HG02970 (cell line): ENCODE measurements at regions not wholly inside any gene's neighbourhood (a gene's known extent, or its start where the extent isn't known, plus 50 kb on each side); places are given as distances from the start of the nearest gene placed in this dataset.

Experiments used
- ATAC-seq: cut with Tn5 transposase; IDR thresholded peaks from one replicate; pipeline ENCODE4 v1.9.1; 2021; ENCODE audit warnings: mild to moderate bottlenecking, moderate library complexity, moderate number of reproducible peaks; ENCODE audit not compliant: unreplicated experiment, low FRiP score

DNA sequence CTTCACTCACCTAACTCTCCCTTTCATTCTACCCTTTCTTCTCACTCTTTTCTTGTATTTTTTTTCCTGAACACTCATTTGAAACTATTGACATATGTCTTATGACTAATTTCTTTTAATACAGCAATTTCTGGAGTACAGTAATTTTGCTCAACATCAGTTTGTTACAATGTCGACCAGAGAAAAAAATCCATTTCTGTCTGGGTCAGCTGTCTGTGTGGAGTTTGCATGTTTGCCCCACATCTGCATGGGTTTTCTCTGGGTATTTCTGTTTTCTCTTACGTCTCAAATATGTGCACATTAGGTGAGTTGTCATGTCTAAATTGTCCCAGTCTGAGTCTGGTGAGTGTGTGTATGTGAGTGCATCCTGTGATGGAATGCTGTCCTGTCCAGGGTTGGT, 294.8 kb downstream of the HS3ST1 start:
- ATAC-seq = no peak

DNA sequence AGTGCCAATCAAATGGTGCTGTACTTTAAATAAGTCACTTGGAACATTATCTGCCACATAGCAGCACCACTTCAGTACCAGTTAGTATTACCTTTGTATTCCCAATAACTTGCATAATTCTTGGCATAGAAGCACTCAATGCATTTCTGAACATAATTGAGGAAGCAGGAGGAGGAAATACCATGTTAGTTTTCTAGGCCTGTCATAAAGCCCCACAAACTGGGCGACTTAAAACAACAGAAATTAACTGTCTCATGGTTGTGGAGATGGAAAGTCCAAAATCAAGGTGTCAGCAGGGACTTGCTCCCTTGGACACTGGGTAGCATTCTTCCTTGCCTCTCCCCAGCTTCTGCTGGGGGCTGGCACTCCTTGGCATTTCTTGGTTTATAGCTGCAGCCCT, 296.2 kb downstream of the HS3ST1 start:
- no peak for ATAC-seq

DNA sequence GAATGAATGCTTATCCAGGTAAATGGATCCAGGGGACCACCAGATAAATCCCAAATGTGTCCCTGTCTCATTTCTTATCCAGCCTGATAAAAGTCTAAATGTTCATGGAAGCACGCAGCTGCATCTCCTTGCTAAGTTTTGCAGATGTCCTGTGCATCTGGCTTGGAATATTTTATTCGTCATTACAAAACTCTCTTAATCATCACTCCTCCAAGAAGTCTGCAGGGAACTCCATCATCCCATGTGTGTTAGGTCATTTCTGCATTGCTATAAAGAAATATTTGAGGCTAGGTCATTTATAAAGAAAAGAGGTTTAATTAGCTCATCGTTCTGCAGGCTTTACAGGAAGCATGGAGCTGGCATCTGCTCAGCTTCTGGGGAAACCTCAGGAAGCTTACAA, 297.2 kb downstream of the HS3ST1 start:
- no peak for ATAC-seq

DNA sequence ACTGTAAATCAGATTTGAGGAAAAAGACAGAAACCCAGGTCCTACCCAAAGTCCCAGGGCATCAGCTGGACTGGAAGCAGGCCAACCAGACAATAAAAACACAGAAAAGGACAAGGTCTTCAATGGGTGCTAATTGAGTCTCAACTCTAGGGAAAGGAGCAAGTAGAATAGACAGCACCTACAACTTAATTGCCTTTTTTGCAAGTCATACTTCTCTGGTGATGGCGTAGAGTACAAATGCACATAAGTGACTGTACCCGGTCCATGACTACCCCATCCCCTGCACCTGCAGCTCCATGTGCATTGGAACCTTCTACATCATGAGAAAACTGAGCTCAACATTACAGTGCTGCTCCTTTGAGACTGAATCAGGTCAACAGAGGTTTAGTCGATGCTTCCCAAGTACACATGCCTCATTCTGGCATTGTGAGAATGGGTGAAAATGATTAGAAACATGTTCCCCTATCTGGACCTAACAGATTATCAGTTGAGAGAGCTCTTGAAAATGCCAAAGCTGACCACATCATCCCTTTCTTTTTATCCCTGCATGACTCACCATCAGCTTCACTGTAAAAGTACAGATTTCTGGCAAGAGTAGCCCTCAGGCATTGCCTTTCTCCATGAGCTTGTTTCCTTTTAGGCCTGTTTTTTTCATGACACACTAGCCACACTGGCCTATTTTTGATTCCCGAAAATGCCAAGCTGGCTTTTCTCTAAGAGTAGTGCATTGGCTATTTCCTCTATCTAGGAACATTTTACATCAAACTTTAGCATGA, 298.3 kb downstream of the HS3ST1 start:
- ATAC-seq = no peak

- ATAC-seq = no peak
Measured at GRCh38 chr4:11120435-11120834, 308.3 kb downstream of the HS3ST1 start.

DNA sequence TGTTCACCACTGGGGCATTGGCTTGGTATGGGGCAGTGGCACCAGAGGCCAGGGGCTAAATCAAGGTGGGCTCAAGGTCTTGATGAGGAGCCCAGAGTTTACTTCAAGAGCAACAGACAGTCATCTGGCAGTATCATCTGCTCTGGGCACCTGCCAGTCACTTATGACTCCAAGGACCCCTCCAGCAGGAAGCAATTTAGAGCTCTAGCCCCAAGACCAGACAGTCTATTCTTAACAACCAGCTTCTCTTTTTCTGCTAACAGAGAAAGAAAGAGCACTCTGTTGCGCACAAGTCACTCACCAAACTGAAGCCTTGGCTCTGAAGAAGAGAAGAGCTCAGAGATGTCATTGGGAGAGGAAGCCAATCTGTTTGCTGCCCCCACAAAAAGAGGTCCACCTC, 309.2 kb downstream of the HS3ST1 start:
- no peak for ATAC-seq

- ATAC-seq = no peak
Measured at GRCh38 chr4:11118513-11118912, 310.2 kb downstream of the HS3ST1 start.

DNA sequence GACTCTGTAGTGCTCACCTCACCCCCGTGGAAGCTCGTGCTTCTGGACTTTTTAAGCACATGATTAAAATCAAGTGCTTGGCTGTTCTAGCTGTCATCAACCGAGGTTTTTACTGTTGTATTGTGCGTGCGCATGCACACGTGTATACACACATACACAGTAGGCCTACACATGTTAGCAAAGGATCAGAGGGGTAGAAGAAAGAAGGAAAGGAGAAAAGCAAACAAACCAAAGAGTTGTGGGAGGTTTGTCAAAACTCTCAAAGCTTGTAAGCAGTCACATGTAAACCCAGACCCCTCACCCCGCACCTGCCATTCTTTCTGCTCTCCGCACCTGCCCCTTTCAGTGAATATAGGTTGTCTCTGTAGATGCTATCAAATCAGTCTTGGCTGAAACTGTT, 311.8 kb downstream of the HS3ST1 start:
- no peak for ATAC-seq

GRCh38 chr4:11111876-11112275, 316.8 kb downstream of the HS3ST1 start:
- ATAC-seq = no peak

DNA sequence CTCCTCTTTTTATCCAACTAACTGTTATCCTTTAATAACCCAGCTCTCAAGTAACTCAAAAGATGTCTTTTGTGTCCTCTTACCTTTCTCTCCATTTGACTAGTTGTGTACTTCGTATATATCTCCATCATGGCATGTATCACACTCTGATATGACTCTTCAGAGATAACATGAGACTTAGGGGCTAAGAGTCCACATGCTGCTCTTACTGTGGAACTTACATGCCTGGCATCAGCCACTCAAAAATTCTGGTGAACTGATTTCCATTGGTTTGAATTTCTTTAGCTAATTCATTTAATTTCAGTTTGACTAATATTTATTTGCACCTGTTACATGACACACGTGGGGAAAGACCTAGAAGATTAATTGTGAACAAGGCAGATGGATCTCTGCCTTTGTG, 317.3 kb downstream of the HS3ST1 start:
- no peak for ATAC-seq

DNA sequence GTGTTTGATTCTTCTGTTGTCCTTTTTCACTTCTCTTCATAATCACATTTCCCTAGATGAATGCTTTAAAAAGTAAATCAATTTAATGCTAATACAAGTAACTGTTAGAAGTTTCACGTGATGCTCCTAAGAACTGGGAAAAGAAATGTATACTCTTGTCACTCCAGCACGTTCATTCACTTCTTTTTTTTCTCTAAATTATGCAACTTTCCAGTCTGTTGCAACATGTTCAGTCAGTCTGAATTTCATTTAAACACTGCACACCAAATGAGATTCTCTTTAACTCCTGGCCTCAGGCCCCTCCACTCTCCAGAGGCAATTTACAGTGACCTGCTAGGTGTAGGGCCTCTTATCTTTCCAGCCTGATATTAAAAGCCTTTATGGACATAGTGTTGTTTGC, 321.9 kb downstream of the HS3ST1 start:
- ATAC-seq = no peak

DNA sequence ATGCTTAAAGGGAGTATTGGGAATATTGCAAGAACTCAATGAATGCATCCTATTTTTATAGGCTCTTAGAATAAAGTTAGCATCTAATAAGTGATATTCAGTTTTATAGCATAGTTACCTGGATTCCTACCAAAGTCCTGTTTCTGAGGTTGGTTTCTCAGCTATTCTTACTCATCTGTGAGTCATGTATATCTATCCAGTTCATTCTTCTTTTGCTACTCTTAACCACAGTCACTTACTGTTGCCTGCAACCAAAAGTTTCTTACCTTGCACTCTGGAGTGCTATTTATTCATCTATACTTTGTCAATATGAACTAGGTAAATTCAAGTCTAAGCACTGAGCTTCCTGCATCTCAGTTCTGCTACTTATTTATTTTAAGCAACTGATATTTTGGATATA, 322.5 kb downstream of the HS3ST1 start:
- no peak for ATAC-seq

DNA sequence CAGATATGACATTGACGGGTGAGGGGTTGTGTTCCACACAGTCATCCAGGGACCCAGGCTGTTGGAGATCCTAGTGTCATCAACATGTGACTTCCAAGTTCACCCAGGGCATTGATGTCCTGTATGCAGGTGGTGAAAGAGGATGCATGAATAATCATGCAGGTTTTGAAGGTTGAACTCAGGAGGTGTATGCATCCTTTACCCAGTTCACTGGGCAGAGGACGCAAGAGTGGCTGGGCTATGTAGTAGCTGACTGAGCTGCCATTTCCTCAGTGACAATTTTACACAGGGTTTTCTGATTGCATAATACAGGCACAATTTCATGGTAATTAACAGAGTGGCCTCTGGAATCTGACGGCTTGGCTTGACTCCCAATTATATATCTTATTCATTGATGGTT, 323.0 kb downstream of the HS3ST1 start:
- ATAC-seq = no peak

DNA sequence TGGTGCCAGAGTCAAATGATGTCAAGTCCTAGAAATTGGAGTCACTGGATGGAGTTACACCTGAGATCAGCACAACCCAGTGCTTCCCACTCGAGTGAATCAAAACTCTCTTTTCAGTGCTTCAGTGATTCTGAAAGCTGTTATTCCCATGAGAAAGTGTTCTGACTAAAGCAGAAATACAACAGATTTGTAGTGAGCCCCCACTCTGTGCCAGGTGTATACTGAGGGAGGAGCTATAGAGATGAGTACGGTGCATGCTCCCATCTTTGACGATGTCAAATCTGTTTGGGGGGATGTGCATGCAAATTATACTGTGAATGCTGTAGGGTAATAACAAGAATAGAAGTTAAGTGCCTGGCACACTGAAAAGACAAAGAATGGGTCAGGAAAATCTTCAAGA, 330.2 kb downstream of the HS3ST1 start:
- no peak for ATAC-seq

GRCh38 chr4:11097725-11098124, 331.0 kb downstream of the HS3ST1 start:
- no peak for ATAC-seq

- no peak for ATAC-seq
Measured at GRCh38 chr4:11081006-11081405, 347.7 kb downstream of the HS3ST1 start.

DNA sequence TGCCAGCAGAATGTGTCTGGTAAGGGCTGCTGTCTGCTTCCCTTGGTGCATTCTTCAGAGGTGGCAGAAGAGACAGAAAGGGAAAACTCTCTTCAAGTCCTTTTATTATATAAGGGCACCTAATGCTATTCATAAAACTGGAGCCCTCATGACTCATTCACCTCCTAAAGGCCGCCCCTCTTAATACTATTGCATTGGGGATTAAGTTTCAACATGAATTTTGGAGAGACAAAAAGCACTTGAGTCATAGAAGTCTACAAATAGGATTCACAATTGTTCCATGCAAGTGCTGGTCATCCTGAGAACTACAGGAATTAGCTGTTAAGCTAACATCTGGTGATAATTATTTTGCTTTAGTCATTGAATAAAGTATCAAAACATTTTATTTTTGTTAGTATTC, 349.5 kb downstream of the HS3ST1 start:
- ATAC-seq = no peak

GRCh38 chr4:11074581-11075241, 354.0 kb downstream of the HS3ST1 start:
- no peak for ATAC-seq

DNA sequence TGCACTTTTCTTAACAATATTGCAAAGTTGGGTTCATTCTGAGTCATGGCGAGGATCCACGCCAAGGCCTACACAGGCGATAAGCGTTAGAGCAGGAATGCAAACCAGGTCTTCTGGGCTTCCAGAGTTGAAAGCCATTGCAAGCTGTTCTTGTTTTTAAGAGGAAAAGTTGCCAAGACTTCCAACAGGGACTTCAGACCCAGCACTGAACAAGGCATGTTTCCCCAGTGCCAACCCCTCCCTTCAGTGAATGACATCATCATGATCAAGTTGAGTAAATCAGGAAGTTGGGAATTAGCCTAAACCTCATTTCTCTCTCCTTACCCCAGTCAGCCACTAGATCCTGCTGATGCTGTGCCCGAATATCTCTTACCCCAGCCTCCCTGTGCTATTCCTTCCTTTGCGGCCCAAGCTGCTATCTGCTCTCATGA, 355.1 kb downstream of the HS3ST1 start:
- ATAC-seq = no peak

DNA sequence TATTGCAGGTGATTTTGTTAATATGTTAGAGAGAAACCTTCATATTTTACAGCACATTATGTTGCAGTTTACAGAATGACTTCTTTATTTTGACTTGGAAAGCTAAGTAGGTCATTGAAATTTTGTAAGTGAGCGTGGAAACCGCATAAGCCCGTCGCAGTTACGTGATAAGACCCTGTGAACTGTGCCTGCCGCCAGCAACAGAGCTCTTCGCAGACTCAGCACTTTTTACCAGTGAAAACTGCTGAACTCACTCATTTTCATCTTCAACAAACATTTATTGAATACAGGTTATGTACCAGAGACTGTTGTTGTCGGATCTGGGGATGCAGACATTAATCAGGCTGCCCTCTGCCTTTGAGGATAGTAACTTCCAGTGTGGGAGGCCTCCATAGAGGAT, 355.7 kb downstream of the HS3ST1 start:
- no peak for ATAC-seq

DNA sequence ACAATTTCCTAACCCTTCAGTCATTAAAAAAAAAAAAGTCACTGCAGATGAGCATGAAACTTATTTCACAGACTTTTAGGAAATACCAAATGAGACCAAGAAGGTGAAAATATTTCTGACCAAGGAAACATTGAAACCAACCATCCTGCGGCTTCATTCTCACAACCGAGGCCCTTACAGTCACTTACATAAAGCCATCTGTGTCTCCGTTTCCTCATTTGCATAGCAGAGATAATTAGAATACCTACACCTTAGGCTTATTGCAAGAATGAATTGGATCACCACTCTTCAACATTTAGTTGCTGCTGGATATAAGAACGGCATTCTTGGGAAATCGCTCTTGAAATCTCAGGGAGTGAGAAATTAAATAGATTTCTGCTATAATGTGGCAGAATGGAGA, 356.2 kb downstream of the HS3ST1 start:
- ATAC-seq = no peak

DNA sequence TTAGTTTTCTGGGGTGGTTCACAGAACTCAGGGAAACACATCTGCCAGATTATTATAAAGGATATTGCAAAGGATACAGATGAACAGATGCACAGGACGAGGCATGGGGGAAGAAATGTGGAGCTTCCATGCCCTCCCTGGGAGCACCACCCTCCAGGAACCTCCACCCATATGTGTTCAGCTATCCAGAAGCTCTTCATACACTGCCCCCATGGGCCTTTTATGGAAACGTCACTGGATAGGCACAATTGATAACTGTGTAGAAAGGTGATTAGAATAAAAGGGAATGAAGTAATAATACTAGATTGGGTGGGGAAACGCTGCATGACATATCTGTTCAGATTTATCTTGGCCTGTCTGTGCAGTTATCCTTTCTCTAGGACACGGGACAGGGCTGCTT, 357.9 kb downstream of the HS3ST1 start:
- no peak for ATAC-seq
